A673 (cell line): ENCODE measurements at regions not wholly inside any gene's neighbourhood (a gene's known extent, or its start where the extent isn't known, plus 50 kb on each side); places are given as distances from the start of the nearest gene placed in this dataset.

Experiments used
- BruUV-seq: library from RNA; stranded (reverse); fragments of 400-500 nt; replicated peaks from 2 replicates; lab custom pipeline; 2021; lab: Mats Ljungman, UMichigan
- CTCF ChIA-PET: fragments of 300-600 bp; sonication (Branson Sonifier 250); formaldehyde crosslinking; loops from one replicate; lab custom pipeline; 2022; ENCODE audit warnings: antibody characterized with exemption; lab: Charles Lee
- POLR2A ChIA-PET: fragments of 300-600 bp; sonication (Branson Sonifier 250); formaldehyde crosslinking; loops from one replicate; lab custom pipeline; 2022; ENCODE audit warnings: antibody characterized with exemption; ENCODE audit not compliant: low non-redundant PET; lab: Charles Lee
- DNase-seq: peaks from one replicate; pipeline ENCODE4 v3.0.0-alpha.2; 2015; ENCODE audit warnings: low spot score
- H3K27ac ChIP-seq: fragments of 200-600 bp; sonication (generic); 2 replicates; pipeline ENCODE4 v1.5.1; 2016; ENCODE audit warnings: mixed run types, low read depth, mild to moderate bottlenecking, mixed read lengths, antibody characterized with exemption, low read length; ENCODE audit not compliant: poor library complexity, severe bottlenecking
- H3K27me3 ChIP-seq: fragments of 200-600 bp; sonication (generic); replicated peaks from 2 replicates; pipeline ENCODE4 v1.6.1; 2017; ENCODE audit warnings: mixed run types, low read depth, mild to moderate bottlenecking, mixed read lengths, antibody characterized with exemption, low read length; ENCODE audit not compliant: insufficient read depth, poor library complexity
- H3K36me3 ChIP-seq: fragments of 200-600 bp; sonication (generic); 2 replicates; pipeline ENCODE4 v1.6.1; 2016; ENCODE audit warnings: mixed run types, mild to moderate bottlenecking, mixed read lengths, antibody characterized with exemption, low read length; ENCODE audit not compliant: insufficient read depth, poor library complexity, severe bottlenecking
- H3K4me1 ChIP-seq: fragments of 200-600 bp; sonication (generic); 2 replicates; pipeline ENCODE4 v1.6.1; 2017; ENCODE audit warnings: mixed run types, mild to moderate bottlenecking, mixed read lengths, antibody characterized with exemption, low read length; ENCODE audit not compliant: insufficient read depth, poor library complexity, severe bottlenecking
- H3K4me3 ChIP-seq: fragments of 200-600 bp; sonication (generic); 2 replicates; pipeline ENCODE4 v1.5.1; 2016; ENCODE audit warnings: low read depth, mixed run types, mild to moderate bottlenecking, mixed read lengths, low read length; ENCODE audit not compliant: poor library complexity, severe bottlenecking
- H3K9me3 ChIP-seq: fragments of 200-600 bp; sonication (generic); 2 replicates; pipeline ENCODE4 v1.6.1; 2016; ENCODE audit warnings: mixed run types, low read depth, mild to moderate bottlenecking, mixed read lengths, antibody characterized with exemption, low read length; ENCODE audit not compliant: poor library complexity, severe bottlenecking
- CTCF ChIP-seq: fragments of 300-800, 200-600 bp; sonication (generic); conservative IDR thresholded peaks from 2 replicates; pipeline ENCODE4 v1.5.1; 2017; ENCODE audit warnings: low read depth, mild to moderate bottlenecking, antibody characterized with exemption, low read length, moderate library complexity, mixed read lengths
- EZH2 ChIP-seq: fragments of 200-600 bp; sonication (generic); IDR thresholded peaks from 2 replicates; pipeline ENCODE4 v1.6.1; 2017; ENCODE audit warnings: borderline replicate concordance, low read depth, mild to moderate bottlenecking, mixed read lengths, antibody characterized with exemption, low read length; ENCODE audit not compliant: poor library complexity, severe bottlenecking
- intact Hi-C: fragments of 100-400 bp; cut with micrococcal nuclease; formaldehyde crosslinking; loops from one replicate; pipeline ENCODE4 v1.10.0; 2022; ENCODE audit not compliant: unreplicated experiment

- H3K9me3 ChIP-seq: no peaks in the 10 kb centered on the region
- H3K27ac ChIP-seq: no peak overlapping the region
- TF ChIP-seq EZH2 (no peak), CTCF (no peak)
- ChIA-PET CTCF (no interaction called here), POLR2A (no interaction called here)
- no peaks in the 10 kb centered on the region for H3K27me3 ChIP-seq
- DNase-seq: peak; percentile 55
- intact Hi-C loops: loop anchor here (5.0 to 10.0 kb wide), 2 partner anchors 187 to 286 kb away; no protein-coding TSS in a partner anchor
- H3K36me3 ChIP-seq: no peaks in the 10 kb centered on the region
- peak overlapping the region; percentile 9 for H3K4me3 ChIP-seq
- peaks cover 30% of the 10 kb centered on the region for H3K4me1 ChIP-seq
- no TSS peak for BruUV-seq
Measured at GRCh38 chr3:88408935-88409334, 259.2 kb downstream of the C3orf38 start.

GRCh38 chr3:88410259-88410658 is 260.5 kb downstream of the C3orf38 start:
- CTCF ChIA-PET: interaction anchor here (0.5 kb wide), 1 partner anchor 212 kb away, joined by 7 read pairs; no protein-coding TSS in a partner anchor

GRCh38 chr3:88412346-88412745 is 262.6 kb downstream of the C3orf38 start:
- no peak for DNase-seq
- Histone ChIP-seq H3K4me1 (peaks cover 30% of the 10 kb centered on the region), H3K27me3 (no peaks in the 10 kb centered on the region), H3K27ac (no peak overlapping the region), H3K4me3 (no peak overlapping the region), H3K36me3 (no peaks in the 10 kb centered on the region), H3K9me3 (no peaks in the 10 kb centered on the region)
- TF ChIP-seq EZH2: no peak
- TF ChIP-seq CTCF: no peak
- CTCF ChIA-PET: no interaction called here
- intact Hi-C loops: no loop called here
- no TSS peak for BruUV-seq
- POLR2A ChIA-PET: no interaction called here

More at GRCh38 chr3:88410259-88410658, 260.5 kb downstream of the C3orf38 start:
- H3K4me3 ChIP-seq: no peak overlapping the region
- no peaks in the 10 kb centered on the region for H3K36me3 ChIP-seq
- TF ChIP-seq EZH2: no peak
- no peak for TF ChIP-seq CTCF
- BruUV-seq: no TSS peak
- intact Hi-C loops: no loop called here
- H3K27ac ChIP-seq: no peak overlapping the region
- H3K9me3 ChIP-seq: no peaks in the 10 kb centered on the region
- peaks cover 30% of the 10 kb centered on the region for H3K4me1 ChIP-seq
- no peaks in the 10 kb centered on the region for H3K27me3 ChIP-seq
- DNase-seq: peak; percentile 87
- POLR2A ChIA-PET: no interaction called here
